MM.1S (cell line): ENCODE measurements at regions not wholly inside any gene's neighbourhood (a gene's known extent, or its start where the extent isn't known, plus 50 kb on each side); places are given as distances from the start of the nearest gene placed in this dataset.
"Not testable (repeated sequence)": the region's sequence is repeated elsewhere in the genome, so short reads cannot be mapped to it uniquely, and the experiment has no call there.

ENCODE experiments used
- EZH2 ChIP-seq: fragments of 300-600 bp; sonication (generic); optimal IDR thresholded peaks from 2 replicates; pipeline ENCODE3; 2017; ENCODE audit warnings: low read depth, mild to moderate bottlenecking, antibody characterized with exemption, low read length, mixed read lengths
- EZH2phosphoT487 ChIP-seq: fragments of 300-600 bp; sonication (generic); IDR thresholded peaks from 2 replicates; pipeline ENCODE4 v1.6.1; 2018; ENCODE audit warnings: antibody characterized with exemption, low read length
- TF ChIP-seq, protein P1 (sequence below): fragments of 300-600 bp; sonication (generic); IDR thresholded peaks from 2 replicates; pipeline ENCODE4 v1.5.1; 2016; ENCODE audit warnings: antibody characterized with exemption, low read length, mixed read lengths

DNA sequence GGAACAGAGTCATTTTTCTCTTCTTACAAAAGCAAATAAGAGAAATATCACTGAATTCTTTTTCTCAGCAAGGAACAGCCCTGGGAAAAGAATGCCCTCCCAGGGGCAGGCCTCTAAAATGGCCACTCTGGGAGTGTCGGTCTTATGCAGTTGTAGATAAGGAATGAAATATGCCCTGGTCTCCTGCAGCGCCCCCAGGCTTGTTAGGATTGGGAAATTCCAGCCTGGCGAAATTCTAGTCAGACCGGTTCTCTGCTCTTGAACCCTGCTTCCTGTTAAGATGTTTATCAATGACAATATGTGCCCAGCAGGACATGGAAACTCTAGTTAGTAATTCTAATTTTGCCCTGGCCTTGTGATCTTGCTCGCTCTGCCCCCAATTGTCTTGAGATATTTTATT lies 75.5 kb upstream of the SPOPL start:
- TF ChIP-seq, protein P1, sequence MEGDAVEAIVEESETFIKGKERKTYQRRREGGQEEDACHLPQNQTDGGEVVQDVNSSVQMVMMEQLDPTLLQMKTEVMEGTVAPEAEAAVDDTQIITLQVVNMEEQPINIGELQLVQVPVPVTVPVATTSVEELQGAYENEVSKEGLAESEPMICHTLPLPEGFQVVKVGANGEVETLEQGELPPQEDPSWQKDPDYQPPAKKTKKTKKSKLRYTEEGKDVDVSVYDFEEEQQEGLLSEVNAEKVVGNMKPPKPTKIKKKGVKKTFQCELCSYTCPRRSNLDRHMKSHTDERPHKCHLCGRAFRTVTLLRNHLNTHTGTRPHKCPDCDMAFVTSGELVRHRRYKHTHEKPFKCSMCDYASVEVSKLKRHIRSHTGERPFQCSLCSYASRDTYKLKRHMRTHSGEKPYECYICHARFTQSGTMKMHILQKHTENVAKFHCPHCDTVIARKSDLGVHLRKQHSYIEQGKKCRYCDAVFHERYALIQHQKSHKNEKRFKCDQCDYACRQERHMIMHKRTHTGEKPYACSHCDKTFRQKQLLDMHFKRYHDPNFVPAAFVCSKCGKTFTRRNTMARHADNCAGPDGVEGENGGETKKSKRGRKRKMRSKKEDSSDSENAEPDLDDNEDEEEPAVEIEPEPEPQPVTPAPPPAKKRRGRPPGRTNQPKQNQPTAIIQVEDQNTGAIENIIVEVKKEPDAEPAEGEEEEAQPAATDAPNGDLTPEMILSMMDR = not testable (repeated sequence)
- TF ChIP-seq EZH2, EZH2phosphoT487: not testable (repeated sequence)
